Naive thymus-derived CD4-positive, alpha-beta T cell (primary cell): ENCODE measurements at regions not wholly inside any gene's neighbourhood (a gene's known extent, or its start where the extent isn't known, plus 50 kb on each side); places are given as distances from the start of the nearest gene placed in this dataset.
A peak's percentile ranks its signal among the peaks of the same experiment; 100 is the strongest.

ENCODE experiments used
- ATAC-seq: fragments of 150-1000 bp; cut with Tn5 transposase; 2 replicates; pipeline ENCODE4 v1.10.0; 2021; ENCODE audit warnings: mild to moderate bottlenecking, moderate library complexity
- CTCF ChIA-PET: fragments of 350-600 bp; sonication (Branson Sonifier 250); formaldehyde crosslinking; loops from one replicate; lab custom pipeline; 2021; ENCODE audit warnings: antibody characterized with exemption; lab: Charles Lee
- POLR2A ChIA-PET: fragments of 350-600 bp; sonication (Branson Sonifier 250); formaldehyde crosslinking; loops from one replicate; lab custom pipeline; 2021; ENCODE audit warnings: antibody characterized with exemption, inconsistent platforms; lab: Charles Lee
- DNase-seq, 9 donors: peaks; one replicate each; pipeline versions ENCODE4 v3.0.0 to v3.0.0-alpha.2; 2020 to 2022; ENCODE audit warnings: mixed read lengths in 1 of 9
- H3K27ac ChIP-seq: one replicate; pipeline ENCODE4 v1.7.0; 2013; ENCODE audit warnings: mild to moderate bottlenecking, low read depth, low read length, moderate library complexity
- H3K27me3 ChIP-seq, 2 donors: one replicate each; pipeline ENCODE4 v1.7.0; 2013; ENCODE audit warnings: low read length in 2 of 2, mild to moderate bottlenecking in 2 of 2, moderate library complexity in 2 of 2; ENCODE audit not compliant: control insufficient read depth in 2 of 2, insufficient read depth in 2 of 2
- H3K36me3 ChIP-seq, 3 experiments: 1 replicate in 2 of 3; 2 replicates in 1 of 3; pipeline ENCODE4 v1.7.0; 2013; ENCODE audit warnings: low read length in 3 of 3, mild to moderate bottlenecking in 3 of 3, moderate library complexity in 1 of 3; ENCODE audit not compliant: insufficient read depth in 3 of 3, control insufficient read depth in 2 of 3
- H3K4me1 ChIP-seq, 2 donors: one replicate each; pipeline ENCODE4 v1.7.0; 2013; ENCODE audit warnings: low read length in 2 of 2, mild to moderate bottlenecking in 2 of 2, moderate library complexity in 1 of 2; ENCODE audit not compliant: control insufficient read depth in 2 of 2, insufficient read depth in 2 of 2
- H3K4me3 ChIP-seq: 2 replicates; pipeline ENCODE4 v1.7.0; 2013; ENCODE audit warnings: mild to moderate bottlenecking, low read length
- H3K9me3 ChIP-seq, 3 experiments: 1 replicate in 2 of 3; 2 replicates in 1 of 3; pipeline ENCODE4 v1.7.0; 2013; ENCODE audit warnings: low read length in 3 of 3; ENCODE audit not compliant: control insufficient read depth in 2 of 3
- H3K27ac Mint-ChIP-seq, 9 donors: one replicate each; pipeline ENCODE4 v1.8.0; 2020 to 2022; ENCODE audit warnings: mixed read lengths in 9 of 9, mild to moderate bottlenecking in 8 of 9, moderate library complexity in 5 of 9, inconsistent platforms in 2 of 9
- H3K27me3 Mint-ChIP-seq, 5 donors: one replicate each; pipeline ENCODE4 v1.8.0; 2021 to 2022; ENCODE audit warnings: mixed read lengths in 5 of 5, mild to moderate bottlenecking in 1 of 5
- H3K36me3 Mint-ChIP-seq, 5 donors: one replicate each; pipeline ENCODE4 v1.8.0; 2020 to 2022; ENCODE audit warnings: mixed read lengths in 5 of 5, mild to moderate bottlenecking in 3 of 5, inconsistent platforms in 1 of 5
- H3K4me1 Mint-ChIP-seq, 7 donors: one replicate each; pipeline ENCODE4 v1.8.0; 2020 to 2022; ENCODE audit warnings: mixed read lengths in 7 of 7, mild to moderate bottlenecking in 3 of 7, inconsistent platforms in 1 of 7
- H3K4me3 Mint-ChIP-seq, 10 donors: one replicate each; pipeline ENCODE4 v1.8.0; 2020 to 2022; ENCODE audit warnings: mild to moderate bottlenecking in 10 of 10, mixed read lengths in 10 of 10, moderate library complexity in 6 of 10, inconsistent platforms in 2 of 10
- H3K9me3 Mint-ChIP-seq, 11 donors: one replicate each; pipeline ENCODE4 v1.8.0; 2020 to 2022; ENCODE audit warnings: mixed read lengths in 11 of 11, mild to moderate bottlenecking in 4 of 11, inconsistent platforms in 1 of 11, moderate library complexity in 1 of 11
- intact Hi-C, 2 donors: fragments of 100-400 bp; cut with micrococcal nuclease; formaldehyde crosslinking; loops; one replicate each; pipeline ENCODE4 v1.15.1; 2023

DNA sequence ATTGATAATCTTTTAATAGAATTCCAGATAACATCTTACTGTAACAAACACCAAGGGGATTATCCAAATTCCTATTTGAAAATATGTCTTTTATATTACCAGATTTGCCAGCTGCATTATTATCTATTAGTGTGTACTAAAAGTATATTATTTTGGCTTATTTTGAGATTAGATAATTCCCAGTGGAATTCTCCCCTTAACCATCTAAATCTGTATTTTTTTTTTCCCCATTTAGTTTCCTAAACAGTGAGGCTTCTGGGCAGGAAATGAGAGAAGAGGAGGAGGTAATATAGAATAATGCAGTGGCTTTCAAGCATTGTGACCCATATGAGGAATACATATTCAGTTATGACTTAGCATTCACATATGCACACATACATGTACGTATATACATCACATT is 53.5 kb upstream of the ABL1 start:
- Mint-ChIP-seq H3K27me3 (no peaks in the 10 kb centered on the region), H3K36me3 (peaks cover 0 to 27% (median 3%) of the 10 kb centered on the region in 5 donors), H3K4me1 (peaks cover 0 to 35% (median 23%) of the 10 kb centered on the region in 7 donors), H3K9me3 (peaks cover 0 to 2% (median 0%) of the 10 kb centered on the region in 11 donors), H3K4me3 (no peak overlapping the region), H3K27ac (no peak overlapping the region)
- no peaks in the 10 kb centered on the region for H3K36me3 ChIP-seq
- H3K27ac ChIP-seq, result no peak overlapping the region
- no peak overlapping the region for H3K4me3 ChIP-seq
- no peaks in the 10 kb centered on the region for H3K9me3 ChIP-seq
- no peak for ATAC-seq
- ChIA-PET POLR2A (no interaction called here), CTCF (no interaction called here)
- DNase-seq, result no peak
- H3K27me3 ChIP-seq, result no peaks in the 10 kb centered on the region
- intact Hi-C loops, result no loop called here
- no peaks in the 10 kb centered on the region for H3K4me1 ChIP-seq

DNA sequence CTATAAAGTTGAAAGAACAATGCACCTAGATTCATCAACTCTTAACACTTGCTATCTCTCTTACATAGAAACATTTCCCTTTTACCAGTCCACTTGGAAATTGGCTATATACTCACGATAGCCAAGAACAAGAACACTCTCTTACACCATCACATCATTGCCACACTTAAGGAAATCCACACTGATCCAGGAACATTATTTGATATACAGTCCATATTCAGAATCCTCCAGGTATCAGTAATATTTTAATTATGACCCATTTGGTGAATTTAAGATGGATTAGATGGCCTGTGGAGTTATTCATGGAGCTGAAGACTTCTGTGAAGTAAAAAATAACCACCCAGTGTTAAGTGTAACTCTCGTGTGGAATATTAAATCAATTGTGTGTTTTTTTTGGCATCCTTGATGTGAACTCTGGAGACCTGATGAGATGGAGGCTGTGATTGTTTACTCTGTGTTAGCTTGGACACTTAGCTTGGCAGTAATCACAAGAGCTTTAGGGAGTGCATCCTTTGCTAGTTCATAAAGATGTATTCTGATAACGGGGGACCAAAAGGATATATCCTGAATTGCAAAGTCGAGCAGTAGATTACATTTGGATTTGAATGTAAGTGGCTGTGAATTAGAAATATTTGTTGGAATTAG is 52.0 kb upstream of the ABL1 start:
- peak overlapping the region in 1 of 9 donors; percentile 39 for H3K27ac Mint-ChIP-seq
- no peak for DNase-seq
- no peaks in the 10 kb centered on the region for H3K27me3 ChIP-seq
- no peaks in the 10 kb centered on the region for H3K4me1 ChIP-seq
- no peak for ATAC-seq
- no peaks in the 10 kb centered on the region for H3K36me3 ChIP-seq
- no peaks in the 10 kb centered on the region for H3K9me3 ChIP-seq
- peaks cover 0 to 34% (median 23%) of the 10 kb centered on the region in 7 donors for H3K4me1 Mint-ChIP-seq
- CTCF ChIA-PET, result interaction anchor here (0.5 to 0.6 kb wide), 2 partner anchors 69 to 75 kb away, joined by 4 to 5 read pairs; no protein-coding TSS in a partner anchor
- POLR2A ChIA-PET, result no interaction called here
- no peak overlapping the region for H3K4me3 ChIP-seq
- peaks cover 0 to 8% (median 0%) of the 10 kb centered on the region in 11 donors for H3K9me3 Mint-ChIP-seq
- H3K27me3 Mint-ChIP-seq, result no peaks in the 10 kb centered on the region
- H3K27ac ChIP-seq, result no peak overlapping the region
- intact Hi-C loops, result no loop called here
- H3K36me3 Mint-ChIP-seq, result peaks cover 0 to 40% (median 10%) of the 10 kb centered on the region in 5 donors
- no peak overlapping the region for H3K4me3 Mint-ChIP-seq

DNA sequence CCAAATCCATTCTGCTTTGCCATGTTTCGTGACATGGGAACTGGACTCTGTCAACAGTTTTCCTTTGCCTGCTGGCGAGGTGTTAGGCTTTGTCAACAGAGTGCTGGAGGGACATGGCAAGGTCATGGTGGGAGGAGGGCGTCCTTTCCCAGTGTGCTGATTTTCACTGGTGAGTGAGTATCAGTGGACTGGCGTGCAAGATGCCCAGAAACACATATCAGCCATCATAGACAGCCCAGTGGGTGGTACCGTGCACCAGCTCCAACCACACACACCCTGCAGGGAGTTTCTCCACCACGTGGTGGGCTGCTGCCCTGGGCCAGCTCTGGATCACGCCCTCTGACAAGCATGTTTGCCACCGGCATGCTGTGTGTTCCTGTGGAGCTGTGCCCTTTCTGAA is 50.0 kb upstream of the ABL1 start:
- Histone ChIP-seq H3K27me3 (no peaks in the 10 kb centered on the region), H3K9me3 (peaks cover 0 to 4% (median 0%) of the 10 kb centered on the region in 3 experiments), H3K4me1 (no peaks in the 10 kb centered on the region), H3K36me3 (no peaks in the 10 kb centered on the region), H3K4me3 (no peak overlapping the region), H3K27ac (no peak overlapping the region)
- DNase-seq (no peak), ATAC-seq (no peak)
- Mint-ChIP-seq H3K27me3 (no peaks in the 10 kb centered on the region), H3K4me3 (no peak overlapping the region), H3K36me3 (peaks cover 4 to 60% (median 31%) of the 10 kb centered on the region in 5 donors), H3K27ac (peak overlapping the region in 1 of 9 donors; percentile 51), H3K9me3 (peaks cover 0 to 28% (median 13%) of the 10 kb centered on the region in 11 donors), H3K4me1 (peaks cover 0 to 29% (median 22%) of the 10 kb centered on the region in 7 donors)
- intact Hi-C loops, result no loop called here
- CTCF ChIA-PET, result no interaction called here
- POLR2A ChIA-PET, result no interaction called here
